HCT116 (cell line): ENCODE measurements at regions not wholly inside any gene's neighbourhood (a gene's known extent, or its start where the extent isn't known, plus 50 kb on each side); places are given as distances from the start of the nearest gene placed in this dataset.

Source experiments
- ATAC-seq: fragments of 200-7000 bp; cut with Tn5 transposase; 2 replicates; pipeline ENCODE4 v1.9.1; 2020; ENCODE audit warnings: mild to moderate bottlenecking, moderate library complexity
- BruUV-seq: library from RNA; stranded (reverse); fragments of 400-500 nt; replicated peaks from 2 replicates; lab custom pipeline; 2021; lab: Mats Ljungman, UMichigan
- CTCF ChIA-PET: fragments of 300-600 bp; sonication (Branson Sonifier 250); formaldehyde crosslinking; loops from one replicate; lab custom pipeline; 2021; ENCODE audit warnings: antibody characterized with exemption; lab: Charles Lee
- POLR2A ChIA-PET: fragments of 300-600, 350-600 bp; sonication (Branson Sonifier 250); formaldehyde crosslinking; loops from one replicate; lab custom pipeline; 2021; ENCODE audit warnings: antibody characterized with exemption; lab: Charles Lee
- RAD21 ChIA-PET, 2 experiments: fragments of 300-600 bp; sonication (Branson Sonifier 250); formaldehyde crosslinking; loops; one replicate each; lab custom pipeline; 2023; ENCODE audit warnings: low total read pairs in 2 of 2; ENCODE audit not compliant: uncharacterized antibody in 2 of 2, unreplicated experiment in 2 of 2, low non-redundant PET in 1 of 2; lab: Charles Lee
- DNase-seq: peaks from one replicate; pipeline ENCODE4 v3.0.0-alpha.2; 2010; ENCODE audit warnings: low read depth, low spot score
- H2AFZ ChIP-seq: fragments of 200-600 bp; shearing (Covaris generic), sonication (generic); 2 replicates; pipeline ENCODE4 v1.6.1; 2017; ENCODE audit warnings: low read depth, mixed run types, mixed read lengths, antibody characterized with exemption, low read length; ENCODE audit not compliant: poor library complexity, severe bottlenecking
- H3K27ac ChIP-seq: 2 replicates; pipeline ENCODE4 v1.5.1; 2012; ENCODE audit warnings: low read depth, low read length
- H3K27me3 ChIP-seq: fragments of 200-600 bp; sonication (generic); 2 replicates; pipeline ENCODE4 v1.6.1; 2016; ENCODE audit warnings: mixed run types, low read length, mixed read lengths; ENCODE audit not compliant: insufficient read depth
- H3K36me3 ChIP-seq, 2 experiments: fragments of 200-500 bp in 1 of 2; fragments of 200-600 bp in 1 of 2; sonication (Bioruptor generic) in 1 of 2; sonication (generic) in 1 of 2; 2 replicates each; pipeline versions ENCODE4 v1.5.1 to v1.6.1; 2014 to 2016; ENCODE audit warnings: low read length in 2 of 2, inconsistent platforms in 1 of 2, mixed read lengths in 1 of 2, mixed run types in 1 of 2; ENCODE audit not compliant: insufficient read depth in 2 of 2, control insufficient read depth in 1 of 2
- H3K4me1 ChIP-seq, 2 experiments: fragments of 200-600 bp in 1 of 2; sonication (generic) in 1 of 2; 2 replicates each; pipeline versions ENCODE4 v1.5.1 to v1.6.1; 2012 to 2017; ENCODE audit warnings: low read length in 2 of 2, inconsistent platforms in 1 of 2, mild to moderate bottlenecking in 1 of 2, mixed read lengths in 1 of 2, mixed run types in 1 of 2, moderate library complexity in 1 of 2; ENCODE audit not compliant: insufficient read depth in 2 of 2, control insufficient read depth in 1 of 2
- H3K4me2 ChIP-seq: fragments of 200-600 bp; sonication (generic); 2 replicates; pipeline ENCODE4 v1.6.1; 2017; ENCODE audit warnings: mixed run types, low read length, mixed read lengths
- H3K4me3 ChIP-seq, 2 experiments: fragments of 200-600 bp in 1 of 2; sonication (generic) in 1 of 2; replicated peaks in 1 of 2; 2 replicates each; pipeline ENCODE4 v1.5.1; 2011 to 2016; ENCODE audit warnings: low read length in 2 of 2, control low read depth in 1 of 2, low read depth in 1 of 2, mild to moderate bottlenecking in 1 of 2, mixed read lengths in 1 of 2, mixed run types in 1 of 2
- H3K79me2 ChIP-seq: fragments of 200-600 bp; sonication (generic); 2 replicates; pipeline ENCODE4 v1.6.1; 2017; ENCODE audit warnings: mild to moderate bottlenecking, mixed run types, low read length, moderate library complexity, mixed read lengths; ENCODE audit not compliant: insufficient read depth
- H3K9ac ChIP-seq: fragments of 200-600 bp; sonication (generic); 2 replicates; pipeline ENCODE4 v1.6.1; 2016; ENCODE audit warnings: low read length, mixed read lengths
- H3K9me2 ChIP-seq: fragments of 200-600 bp; sonication (generic), shearing (Covaris generic); 2 replicates; pipeline ENCODE4 v1.6.1; 2017; ENCODE audit warnings: mixed run types, mild to moderate bottlenecking, moderate library complexity; ENCODE audit not compliant: insufficient read depth
- H3K9me3 ChIP-seq, 2 experiments: fragments of 200-500 bp in 1 of 2; fragments of 200-600 bp in 1 of 2; sonication (Bioruptor generic) in 1 of 2; sonication (generic) in 1 of 2; 2 replicates each; pipeline ENCODE4 v1.6.1; 2014 to 2017; ENCODE audit warnings: low read length in 2 of 2, mixed read lengths in 2 of 2, inconsistent platforms in 1 of 2, low read depth in 1 of 2, mild to moderate bottlenecking in 1 of 2, mixed run types in 1 of 2, moderate library complexity in 1 of 2; ENCODE audit not compliant: control insufficient read depth in 1 of 2, insufficient read depth in 1 of 2
- H4K20me1 ChIP-seq: fragments of 200-600 bp; sonication (generic), shearing (Covaris generic); 2 replicates; pipeline ENCODE4 v1.6.1; 2017; ENCODE audit warnings: mixed run types, mild to moderate bottlenecking, moderate library complexity; ENCODE audit not compliant: insufficient read depth
- CBX3 ChIP-seq: IDR thresholded peaks from 2 replicates; pipeline ENCODE4 v1.6.1; 2012; ENCODE audit warnings: low read depth
- CEBPB ChIP-seq: IDR thresholded peaks from 2 replicates; pipeline ENCODE4 v1.6.1; 2012; ENCODE audit warnings: low read depth
- CTCF ChIP-seq, 3 experiments: fragments of 200-600 bp in 1 of 3; sonication (generic) in 1 of 3; IDR thresholded peaks in 2 of 3; conservative IDR thresholded peaks in 1 of 3; 2 replicates each; pipeline ENCODE4 v1.5.1; 2012 to 2017; ENCODE audit warnings: low read depth in 2 of 3, low read length in 2 of 3, antibody characterized with exemption in 1 of 3, borderline replicate concordance in 1 of 3, control low read depth in 1 of 3, mild to moderate bottlenecking in 1 of 3, mixed read lengths in 1 of 3, mixed run types in 1 of 3, moderate library complexity in 1 of 3; ENCODE audit not compliant: insufficient read depth in 1 of 3
- EGR1 ChIP-seq: IDR thresholded peaks from 2 replicates; pipeline ENCODE4 v1.6.1; 2012; ENCODE audit warnings: low read depth
- EZH2 ChIP-seq: fragments of 200-600 bp; sonication (generic); IDR thresholded peaks from 2 replicates; pipeline ENCODE4 v1.6.1; 2017; ENCODE audit warnings: antibody characterized with exemption, mixed run types
- EZH2phosphoT487 ChIP-seq: fragments of 200-600 bp; IDR thresholded peaks from 2 replicates; pipeline ENCODE4 v1.6.1; 2018; ENCODE audit warnings: antibody characterized with exemption, borderline replicate concordance
- FOSL1 ChIP-seq: IDR thresholded peaks from 2 replicates; pipeline ENCODE4 v1.6.1; 2012; ENCODE audit warnings: low read depth
- JUND ChIP-seq: IDR thresholded peaks from 2 replicates; pipeline ENCODE4 v1.6.1; 2012
- RAD21 ChIP-seq: IDR thresholded peaks from 2 replicates; pipeline ENCODE4 v1.6.1; 2012; ENCODE audit warnings: low read depth, mild to moderate bottlenecking
- SP1 ChIP-seq: IDR thresholded peaks from 2 replicates; pipeline ENCODE4 v1.6.1; 2012; ENCODE audit warnings: low read depth
- SRF ChIP-seq: IDR thresholded peaks from 2 replicates; pipeline ENCODE4 v1.6.1; 2012; ENCODE audit warnings: low read depth
- TCF7L2 ChIP-seq: IDR thresholded peaks from 2 replicates; pipeline ENCODE4 v1.7.0; 2011; ENCODE audit warnings: borderline replicate concordance, inconsistent platforms; ENCODE audit not compliant: insufficient read depth, insufficient read length; ENCODE audit errors: extremely low read depth
- YY1 ChIP-seq: IDR thresholded peaks from 2 replicates; pipeline ENCODE4 v1.6.1; 2011; ENCODE audit warnings: low read length, low read depth, moderate library complexity, mild to moderate bottlenecking; ENCODE audit not compliant: insufficient replicate concordance; ENCODE audit errors: extremely low read depth
- ZFX ChIP-seq: fragments of 450-650 bp; IDR thresholded peaks from 2 replicates; pipeline ENCODE4 v1.6.1; 2017
- ZNF274 ChIP-seq: fragments of 200-500 bp; sonication (Bioruptor generic); IDR thresholded peaks from 2 replicates; pipeline ENCODE4 v1.6.1; 2014; ENCODE audit warnings: mild to moderate bottlenecking, low read depth, low read length, inconsistent platforms
- intact Hi-C: fragments of 100-400 bp; cut with micrococcal nuclease; formaldehyde crosslinking; loops from 2 replicates; pipeline ENCODE4 v1.10.0; 2022
- TF ChIP-seq, protein P1 (sequence below): IDR thresholded peaks from 2 replicates; pipeline ENCODE4 v1.6.1; 2011; ENCODE audit warnings: mild to moderate bottlenecking, low read length, moderate library complexity; ENCODE audit not compliant: insufficient replicate concordance; ENCODE audit errors: extremely low read depth

- Histone ChIP-seq H3K4me1 (no peaks in the 10 kb centered on the region), H3K9me2 (no peaks in the 10 kb centered on the region), H3K4me2 (no peak overlapping the region), H3K9ac (no peak overlapping the region), H3K27ac (no peak overlapping the region), H3K9me3 (peaks cover 3 to 16% of the 10 kb centered on the region in 2 experiments; a peak in 2 of 4 replicates), H2AFZ (no peak overlapping the region), H3K36me3 (no peaks in the 10 kb centered on the region), H3K79me2 (no peaks in the 10 kb centered on the region), H3K27me3 (no peaks in the 10 kb centered on the region), H4K20me1 (no peaks in the 10 kb centered on the region), H3K4me3 (no peak overlapping the region)
- ChIA-PET POLR2A (no interaction called here), RAD21 (no interaction called here), CTCF (no interaction called here)
- TF ChIP-seq EZH2phosphoT487 (no peak), RAD21 (no peak), SP1 (no peak), FOSL1 (no peak), ZNF274 (no peak), JUND (no peak)
- DNase-seq (no peak), ATAC-seq (no peak)
- BruUV-seq: no TSS peak
- intact Hi-C loops: no loop called here
These were observed 1183.4 kb upstream of the AUTS2 start for GRCh38 chr7:68414631-68415425.

DNA sequence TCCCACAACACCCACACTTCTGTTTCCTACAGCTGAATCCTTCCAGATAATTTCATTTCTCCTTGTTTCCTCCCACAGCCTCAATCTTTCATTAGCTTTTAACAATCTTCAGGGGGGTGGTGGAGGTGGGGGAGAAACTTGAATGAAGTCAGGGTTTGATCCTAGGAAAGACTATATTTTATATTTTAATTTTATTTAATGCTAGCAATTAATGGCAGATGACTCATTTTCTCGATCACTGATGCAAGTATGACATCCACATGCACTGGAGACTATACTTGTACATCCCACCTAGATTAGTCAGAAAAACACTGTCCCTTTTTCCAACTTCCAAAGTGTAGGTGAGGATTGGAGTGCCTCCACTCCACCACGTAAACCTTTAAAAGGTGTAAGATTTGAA is 1181.3 kb upstream of the AUTS2 start:
- intact Hi-C loops: no loop called here
- no peak for DNase-seq
- no peaks in the 10 kb centered on the region for H3K27me3 ChIP-seq
- H4K20me1 ChIP-seq: no peaks in the 10 kb centered on the region
- no peaks in the 10 kb centered on the region for H3K9me2 ChIP-seq
- H3K36me3 ChIP-seq: no peaks in the 10 kb centered on the region
- peaks cover 3 to 16% of the 10 kb centered on the region in 2 experiments; a peak in 2 of 4 replicates for H3K9me3 ChIP-seq
- H3K79me2 ChIP-seq: no peaks in the 10 kb centered on the region
- no peak overlapping the region for H3K4me2 ChIP-seq
- ChIA-PET POLR2A (no interaction called here), CTCF (no interaction called here), RAD21 (no interaction called here)
- H3K9ac ChIP-seq: no peak overlapping the region
- ATAC-seq: no peak
- BruUV-seq: no TSS peak
- H2AFZ ChIP-seq: no peak overlapping the region
- no peak overlapping the region for H3K4me3 ChIP-seq
- H3K4me1 ChIP-seq: no peaks in the 10 kb centered on the region
- TF ChIP-seq CBX3 (no peak), ZFX (no peak), SP1 (no peak), EGR1 (no peak), CEBPB (no peak), TCF7L2 (no peak), FOSL1 (no peak), YY1 (no peak), SRF (no peak), CTCF (IDR thresholded peaks at IDR 0.05 in 2 of 3, conservative IDR thresholded peaks at IDR 0.05 in 1 of 3; ENCODE audit: borderline replicate concordance in 1 of 3, insufficient read depth in 1 of 3, low read depth in 2 of 3, low read length in 2 of 3) (no peak), EZH2 (no peak)
- TF ChIP-seq, protein P1, sequence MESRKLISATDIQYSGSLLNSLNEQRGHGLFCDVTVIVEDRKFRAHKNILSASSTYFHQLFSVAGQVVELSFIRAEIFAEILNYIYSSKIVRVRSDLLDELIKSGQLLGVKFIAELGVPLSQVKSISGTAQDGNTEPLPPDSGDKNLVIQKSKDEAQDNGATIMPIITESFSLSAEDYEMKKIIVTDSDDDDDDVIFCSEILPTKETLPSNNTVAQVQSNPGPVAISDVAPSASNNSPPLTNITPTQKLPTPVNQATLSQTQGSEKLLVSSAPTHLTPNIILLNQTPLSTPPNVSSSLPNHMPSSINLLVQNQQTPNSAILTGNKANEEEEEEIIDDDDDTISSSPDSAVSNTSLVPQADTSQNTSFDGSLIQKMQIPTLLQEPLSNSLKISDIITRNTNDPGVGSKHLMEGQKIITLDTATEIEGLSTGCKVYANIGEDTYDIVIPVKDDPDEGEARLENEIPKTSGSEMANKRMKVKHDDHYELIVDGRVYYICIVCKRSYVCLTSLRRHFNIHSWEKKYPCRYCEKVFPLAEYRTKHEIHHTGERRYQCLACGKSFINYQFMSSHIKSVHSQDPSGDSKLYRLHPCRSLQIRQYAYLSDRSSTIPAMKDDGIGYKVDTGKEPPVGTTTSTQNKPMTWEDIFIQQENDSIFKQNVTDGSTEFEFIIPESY: no peak
- TF ChIP-seq, all 23 proteins: peak for 0
- no peak overlapping the region for H3K27ac ChIP-seq
